Right atrium auricular region (tissue), 2 donors: ENCODE measurements at regions not wholly inside any gene's neighbourhood (a gene's known extent, or its start where the extent isn't known, plus 50 kb on each side); places are given as distances from the start of the nearest gene placed in this dataset.

Experiments
- DNase-seq: peaks from one replicate; pipeline ENCODE4 v3.0.0-alpha.2; 2019; ENCODE audit warnings: low spot score
- H3K27ac ChIP-seq, 2 donors: fragments of 200-600 bp; sonication (generic); 1 replicate in 1 of 2; 2 replicates in 1 of 2; pipeline ENCODE4 v1.5.1; 2016 to 2019
- H3K27me3 ChIP-seq, 2 donors: fragments of 200-600 bp; sonication (generic); one replicate each; pipeline versions ENCODE4 v1.5.1 to v1.6.0; 2017 to 2019
- H3K36me3 ChIP-seq: fragments of 200-600 bp; sonication (generic); one replicate; pipeline ENCODE4 v1.5.1; 2016
- H3K4me1 ChIP-seq, 2 donors: fragments of 200-600 bp; sonication (generic); one replicate each; pipeline versions ENCODE4 v1.5.1 to v1.6.0; 2017 to 2019
- H3K4me3 ChIP-seq, 2 donors: fragments of 200-600 bp; sonication (generic); 1 replicate in 1 of 2; 2 replicates in 1 of 2; pipeline ENCODE4 v1.5.1; 2017 to 2019; ENCODE audit warnings: mild to moderate bottlenecking in 1 of 2, moderate library complexity in 1 of 2
- H3K9me3 ChIP-seq, 2 donors: fragments of 200-600 bp; sonication (generic); one replicate each; pipeline ENCODE4 v1.5.1; 2019
- CTCF ChIP-seq, 2 donors: fragments of 200-600 bp; sonication (generic); IDR thresholded peaks; one replicate each; pipeline ENCODE4 v1.5.1; 2019; ENCODE audit warnings: antibody characterized with exemption in 2 of 2

- no peaks in the 10 kb centered on the region for H3K9me3 ChIP-seq
- TF ChIP-seq CTCF (IDR thresholded peaks at IDR 0.05), result no peak
- H3K36me3 ChIP-seq, result no peaks in the 10 kb centered on the region
- DNase-seq, result no peak
- no peak overlapping the region for H3K27ac ChIP-seq
- H3K4me1 ChIP-seq, result no peaks in the 10 kb centered on the region
- H3K4me3 ChIP-seq, result no peak overlapping the region
- no peaks in the 10 kb centered on the region for H3K27me3 ChIP-seq
Measured at GRCh38 chr7:91372323-91372722, 108.1 kb downstream of the FZD1 start.

- no peak overlapping the region for H3K27ac ChIP-seq
Measured at GRCh38 chr7:91373111-91373800, 109.0 kb downstream of the FZD1 start.

GRCh38 chr7:91374321-91374989 is 110.2 kb downstream of the FZD1 start:
- Histone ChIP-seq H3K27ac (no peak overlapping the region), H3K4me1 (no peaks in the 10 kb centered on the region), H3K36me3 (no peaks in the 10 kb centered on the region), H3K27me3 (no peaks in the 10 kb centered on the region), H3K4me3 (no peak overlapping the region), H3K9me3 (no peaks in the 10 kb centered on the region)
- no peak for TF ChIP-seq CTCF (IDR thresholded peaks at IDR 0.05)
- no peak for DNase-seq

More at GRCh38 chr7:91373111-91373800, 109.0 kb downstream of the FZD1 start:
- H3K4me3 ChIP-seq, result no peak overlapping the region
- H3K36me3 ChIP-seq, result no peaks in the 10 kb centered on the region
- no peak for DNase-seq
- TF ChIP-seq CTCF (IDR thresholded peaks at IDR 0.05), result no peak
- no peaks in the 10 kb centered on the region for H3K9me3 ChIP-seq
- H3K27me3 ChIP-seq, result no peaks in the 10 kb centered on the region
- no peaks in the 10 kb centered on the region for H3K4me1 ChIP-seq

GRCh38 chr7:91375378-91375777 is 111.1 kb downstream of the FZD1 start:
- DNase-seq, result no peak
- no peak for TF ChIP-seq CTCF (IDR thresholded peaks at IDR 0.05)
- Histone ChIP-seq H3K4me1 (no peaks in the 10 kb centered on the region), H3K9me3 (no peaks in the 10 kb centered on the region), H3K36me3 (no peaks in the 10 kb centered on the region), H3K4me3 (no peak overlapping the region), H3K27ac (no peak overlapping the region), H3K27me3 (no peaks in the 10 kb centered on the region)

- no peaks in the 10 kb centered on the region for H3K9me3 ChIP-seq
- no peaks in the 10 kb centered on the region for H3K27me3 ChIP-seq
- no peaks in the 10 kb centered on the region for H3K36me3 ChIP-seq
- no peak for TF ChIP-seq CTCF (IDR thresholded peaks at IDR 0.05)
- H3K4me1 ChIP-seq, result no peaks in the 10 kb centered on the region
- no peak overlapping the region for H3K4me3 ChIP-seq
- no peak for DNase-seq
- H3K27ac ChIP-seq, result no peak overlapping the region
Measured at GRCh38 chr7:91378131-91378530, 113.9 kb downstream of the FZD1 start.
